GM19351 (cell line): ENCODE measurements at regions not wholly inside any gene's neighbourhood (a gene's known extent, or its start where the extent isn't known, plus 50 kb on each side); places are given as distances from the start of the nearest gene placed in this dataset.

Source experiments
- ATAC-seq: cut with Tn5 transposase; IDR thresholded peaks from one replicate; pipeline ENCODE4 v1.9.1; 2021; ENCODE audit warnings: mild to moderate bottlenecking, moderate library complexity; ENCODE audit not compliant: unreplicated experiment

DNA sequence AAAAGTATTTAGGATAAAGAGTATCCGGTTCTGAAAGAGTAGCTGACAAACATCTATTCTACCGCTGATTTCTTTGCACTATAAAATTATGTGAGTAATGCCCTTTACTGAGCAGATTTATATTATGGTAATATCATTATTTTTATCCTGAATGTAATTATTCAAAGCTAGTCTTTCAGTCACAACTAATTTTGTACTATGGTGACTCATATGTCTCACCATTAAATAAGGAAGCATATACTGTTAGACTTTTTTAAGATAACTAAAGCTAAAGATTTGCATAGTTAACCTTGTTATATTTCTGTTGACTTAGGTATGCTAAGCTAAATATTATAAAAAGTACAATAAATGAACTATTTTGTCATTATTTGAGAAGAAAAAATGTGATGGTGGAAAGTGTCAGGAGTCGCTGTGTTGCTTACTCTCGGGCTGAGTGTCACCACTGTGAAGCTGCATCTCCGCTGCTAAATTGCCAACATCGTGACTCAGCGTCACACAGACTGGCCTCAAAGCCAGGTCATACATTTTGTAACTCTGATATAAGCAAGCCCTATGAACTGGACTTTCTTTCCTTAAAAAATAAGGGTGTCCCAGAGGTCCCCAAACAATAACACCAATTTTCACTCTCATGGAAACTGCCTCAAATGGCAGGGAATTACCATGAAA, 69.1 kb upstream of the SSTR1 start:
- no peak for ATAC-seq

DNA sequence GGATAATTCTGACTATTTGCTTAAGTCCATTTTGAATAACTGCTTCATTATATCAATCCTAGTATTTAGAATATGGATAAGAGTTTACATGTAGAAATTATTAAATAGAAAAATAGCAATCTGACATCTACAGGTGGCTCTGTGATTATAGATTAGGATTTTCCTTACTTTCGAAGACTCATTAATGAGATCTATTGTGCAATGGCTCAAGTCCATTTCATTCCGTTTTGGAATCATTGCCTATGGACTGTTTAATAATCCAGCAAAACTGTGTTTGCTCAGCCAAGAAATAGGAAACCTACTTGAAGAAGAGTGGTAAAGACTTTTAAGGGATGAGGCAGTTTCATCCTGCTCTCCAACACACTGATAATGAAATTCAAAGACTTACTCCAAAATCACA, 67.8 kb upstream of the SSTR1 start:
- no peak for ATAC-seq

DNA sequence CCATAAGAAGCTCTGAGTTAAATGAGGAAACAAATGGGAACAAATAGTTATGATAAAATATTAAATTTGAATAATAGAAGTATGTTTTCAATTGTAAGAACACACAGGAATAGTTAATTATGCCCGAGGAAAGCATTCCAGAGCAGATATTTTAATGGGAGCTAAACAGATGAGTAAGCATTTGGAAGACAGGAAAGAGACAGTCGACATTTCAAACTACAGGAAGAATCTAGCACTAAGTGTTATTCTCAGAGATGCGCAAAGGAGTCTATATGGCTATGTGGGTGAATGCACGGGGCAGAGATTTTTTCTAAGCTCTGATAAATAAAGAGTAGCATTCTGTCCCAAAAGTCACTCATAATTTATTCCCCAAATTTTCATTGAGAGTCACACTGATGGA, 64.5 kb upstream of the SSTR1 start:
- no peak for ATAC-seq

DNA sequence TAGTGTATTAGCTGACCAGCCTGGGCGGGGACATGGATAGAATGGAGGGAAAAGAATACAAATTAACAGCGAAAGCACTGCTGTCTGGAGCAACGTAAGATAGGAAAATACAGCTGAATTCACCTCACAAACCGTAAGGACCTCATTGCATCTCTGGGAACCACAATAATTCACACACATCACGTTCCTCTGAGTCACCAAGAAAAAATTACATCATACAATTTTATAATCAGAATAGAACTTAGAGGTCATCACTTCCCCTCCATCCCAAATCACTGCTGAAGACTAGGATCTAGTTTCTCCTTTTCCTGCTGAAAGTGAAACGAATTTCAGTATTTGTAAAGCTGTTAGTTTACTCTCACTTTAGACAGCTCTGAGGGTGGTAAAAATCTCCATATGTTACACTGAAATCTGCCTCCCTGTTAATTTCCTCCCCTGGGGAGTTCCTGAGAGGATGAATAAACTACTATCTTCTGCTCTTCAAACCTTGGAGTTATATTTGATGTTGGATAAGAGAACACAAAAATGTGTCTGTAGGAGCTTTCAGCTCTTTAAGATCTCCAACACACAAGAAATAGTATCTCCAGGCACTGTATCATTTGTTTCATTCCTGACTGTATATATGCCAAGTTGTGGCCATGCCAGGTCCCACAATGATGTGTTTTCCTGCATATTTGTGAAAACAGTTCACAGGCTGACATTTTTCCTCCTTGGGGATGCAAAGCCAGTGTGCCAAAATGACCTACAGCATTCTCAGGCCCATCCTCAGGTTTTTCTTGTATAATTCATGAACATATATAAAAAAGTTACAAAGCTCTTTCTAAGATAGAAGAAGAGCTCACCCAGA, 63.8 kb upstream of the SSTR1 start:
- no peak for ATAC-seq

DNA sequence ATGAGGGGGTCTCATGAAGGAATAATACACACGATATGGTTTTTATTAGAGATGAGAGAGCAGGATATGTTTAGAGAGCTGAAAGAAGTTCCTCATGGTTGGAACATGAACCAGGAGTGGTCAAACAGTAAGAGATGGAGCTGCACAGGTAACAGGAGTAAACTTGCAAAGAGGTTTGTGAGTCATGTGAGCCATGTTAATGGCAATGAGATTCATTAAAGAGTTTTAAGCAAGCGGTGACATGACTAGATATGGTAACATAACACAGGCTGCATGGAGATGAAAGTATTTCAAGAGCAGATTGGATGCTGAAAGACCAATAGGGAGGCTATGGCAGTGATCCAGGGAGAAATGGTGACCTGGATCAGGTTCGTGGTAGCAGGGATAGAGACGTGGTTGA, 62.6 kb upstream of the SSTR1 start:
- no peak for ATAC-seq

DNA sequence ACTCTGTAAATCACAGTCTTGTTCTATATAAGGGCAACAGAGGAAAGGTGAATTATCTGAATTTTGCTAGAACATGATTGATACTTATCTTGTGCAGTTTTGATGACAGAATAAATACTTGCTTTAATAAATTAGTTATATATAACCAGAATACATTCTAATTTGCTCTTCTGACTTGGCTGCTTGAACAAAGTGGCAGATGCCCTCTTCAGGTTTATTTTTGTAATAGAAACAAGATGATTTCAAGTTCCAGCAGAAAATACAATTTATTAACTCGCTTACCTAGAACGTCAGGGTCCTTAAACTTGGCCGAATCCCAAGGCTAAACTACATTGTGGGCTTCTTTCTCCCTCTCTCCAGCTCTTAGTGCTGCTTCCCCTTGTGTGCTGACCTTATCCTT, 57.6 kb upstream of the SSTR1 start:
- ATAC-seq: no peak
